ENCODE measurements at regions not wholly inside any gene's neighbourhood (a gene's known extent, or its start where the extent isn't known, plus 50 kb on each side); places are given as distances from the start of the nearest gene placed in this dataset.
A peak's percentile ranks its signal among the peaks of the same experiment; 100 is the strongest.

DNA sequence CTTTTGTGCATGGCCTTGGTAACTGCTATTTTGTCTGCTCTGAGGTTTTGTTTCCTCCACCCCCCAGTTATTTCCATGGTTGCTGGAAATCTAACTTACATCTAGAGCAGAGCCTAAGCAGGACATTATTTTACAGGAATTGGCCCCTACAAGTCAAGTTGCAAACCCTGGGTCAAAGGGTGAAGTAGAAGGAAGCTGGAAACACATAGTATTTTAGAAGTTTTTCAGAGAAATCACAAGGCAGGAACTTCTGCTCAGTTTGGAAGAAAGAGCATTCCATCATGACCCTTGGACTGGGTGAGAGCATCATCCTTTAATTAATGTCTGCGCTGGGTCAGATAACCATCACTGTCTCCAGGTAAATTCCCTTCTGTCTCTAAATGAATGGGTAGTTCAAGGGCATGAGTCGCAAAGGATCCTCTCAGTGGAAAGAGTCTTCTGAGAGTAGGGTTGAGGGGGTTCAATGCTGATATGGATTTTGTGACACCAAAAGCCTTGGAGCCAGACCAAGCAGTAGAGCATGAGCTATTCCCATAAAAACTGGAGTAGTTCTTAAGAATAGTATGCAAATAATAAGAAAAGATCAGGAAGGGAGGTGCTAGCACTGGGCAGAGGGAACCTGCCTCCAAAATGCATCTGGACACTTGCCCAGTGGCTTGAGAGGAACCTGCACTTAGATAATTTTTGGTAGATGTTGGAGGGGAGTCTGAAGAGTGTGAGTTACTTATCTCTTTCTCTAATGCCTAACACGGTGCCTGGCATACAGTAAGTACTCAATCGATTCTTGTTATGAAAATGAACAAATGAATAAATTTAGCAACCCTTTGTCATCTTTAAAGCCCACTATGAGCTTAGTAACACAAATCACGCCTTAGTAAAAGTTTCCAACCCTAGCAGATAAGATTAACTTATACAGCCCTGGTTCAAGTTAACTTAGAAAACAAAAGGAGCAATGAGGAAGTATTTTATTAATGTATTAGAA, 160.6 kb upstream of the ADO start:
- H3K4me1 Mint-ChIP-seq = peaks cover 17% of the 10 kb centered on the region
- H3K27ac Mint-ChIP-seq = no peak overlapping the region
- no peak overlapping the region for H3K4me3 Mint-ChIP-seq
- ATAC-seq (ENCODE audit: low read depth) = no peak
- H3K27me3 Mint-ChIP-seq = no peaks in the 10 kb centered on the region
- H3K36me3 Mint-ChIP-seq = no peaks in the 10 kb centered on the region
- no peak for DNase-seq (ENCODE audit: low spot score in 2 of 2)
- H3K9me3 Mint-ChIP-seq = no peaks in the 10 kb centered on the region

DNA sequence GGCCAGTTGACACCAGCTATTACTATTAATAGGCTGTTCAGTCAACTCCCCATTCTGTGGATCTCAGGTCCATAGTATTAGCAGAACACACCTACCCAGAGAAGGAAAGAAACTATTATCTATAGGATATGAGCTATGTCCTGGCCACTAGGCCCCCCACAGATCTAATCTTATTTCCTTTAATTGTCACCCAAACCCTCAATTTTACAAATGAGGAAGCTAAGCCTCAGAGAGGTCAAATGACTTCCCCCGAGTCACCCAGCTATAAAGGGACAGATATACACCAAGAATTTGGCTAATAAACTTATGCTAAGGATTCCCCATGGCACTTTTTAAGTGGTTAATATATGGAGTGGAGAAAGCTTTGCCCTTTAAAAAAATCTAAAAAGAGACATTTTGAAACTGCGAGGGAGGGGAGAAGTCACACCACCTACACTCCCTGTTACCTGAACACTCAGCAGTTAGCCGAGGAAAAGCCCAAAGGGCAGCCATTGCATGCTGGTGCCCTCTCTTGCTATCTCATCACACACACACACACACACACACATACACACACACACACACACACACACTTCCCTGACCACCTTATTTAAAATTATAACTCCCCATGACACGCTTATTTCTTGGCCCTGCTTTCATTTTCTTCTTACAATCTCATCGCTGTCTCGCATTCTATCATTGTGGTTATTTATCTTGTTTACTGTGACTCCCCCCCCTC, 157.0 kb upstream of the ADO start:
- Mint-ChIP-seq H3K36me3 (no peaks in the 10 kb centered on the region), H3K27me3 (no peaks in the 10 kb centered on the region), H3K4me3 (peak overlapping the region; percentile 27), H3K27ac (peak overlapping the region; percentile 21), H3K9me3 (peaks cover 2% of the 10 kb centered on the region), H3K4me1 (peaks cover 12% of the 10 kb centered on the region)
- DNase-seq (ENCODE audit: low spot score in 2 of 2) = no peak
- no peak for ATAC-seq (ENCODE audit: low read depth)

DNA sequence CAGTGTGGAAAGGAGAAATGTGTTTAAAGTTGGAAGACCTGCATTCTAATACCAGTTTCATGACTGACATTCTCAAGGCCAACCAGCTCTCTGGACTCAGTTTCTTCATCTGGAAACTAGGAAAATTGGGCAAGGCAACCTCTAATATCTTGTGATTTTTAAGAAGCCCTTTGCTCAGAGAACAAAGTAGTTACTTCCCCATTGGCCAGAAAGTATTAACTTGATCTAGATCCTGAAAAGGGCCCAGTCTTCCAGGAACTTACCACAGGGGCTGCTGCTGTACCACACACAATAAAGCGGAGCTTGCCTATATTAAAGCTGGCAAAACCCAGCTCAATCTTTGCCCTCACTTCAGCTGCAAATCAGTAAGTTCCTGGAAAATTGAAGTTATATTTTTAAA, 155.6 kb upstream of the ADO start:
- ATAC-seq (ENCODE audit: low read depth) (no peak), DNase-seq (ENCODE audit: low spot score in 2 of 2) (no peak)
- Mint-ChIP-seq H3K4me1 (peaks cover 17% of the 10 kb centered on the region), H3K27ac (no peak overlapping the region), H3K9me3 (peaks cover 6% of the 10 kb centered on the region), H3K4me3 (no peak overlapping the region), H3K36me3 (no peaks in the 10 kb centered on the region), H3K27me3 (no peaks in the 10 kb centered on the region)

DNA sequence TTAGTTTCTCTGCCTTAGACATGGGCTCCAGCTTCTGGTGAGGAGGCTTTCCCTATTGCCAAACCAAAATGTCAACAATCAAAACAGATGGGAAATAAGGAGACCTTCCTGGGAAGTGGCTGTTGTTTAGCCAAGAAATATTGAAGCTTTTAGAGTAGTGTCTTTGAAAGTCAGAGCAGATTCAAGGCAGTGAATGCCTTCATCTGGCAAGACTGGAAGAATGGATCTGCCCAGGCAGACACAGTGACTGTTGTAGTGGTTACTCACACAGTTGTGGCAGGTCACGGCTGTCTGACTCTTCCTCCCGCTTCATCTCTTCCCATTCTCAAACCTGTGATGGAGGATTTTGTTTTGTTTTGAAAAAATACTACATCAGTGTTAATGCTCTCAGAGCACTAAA, 154.1 kb upstream of the ADO start:
- no peak overlapping the region for H3K4me3 Mint-ChIP-seq
- H3K36me3 Mint-ChIP-seq = peaks cover 4% of the 10 kb centered on the region
- H3K27me3 Mint-ChIP-seq = no peaks in the 10 kb centered on the region
- DNase-seq (ENCODE audit: low spot score in 2 of 2) (no peak), ATAC-seq (ENCODE audit: low read depth) (no peak)
- H3K9me3 Mint-ChIP-seq = peaks cover 10% of the 10 kb centered on the region
- no peak overlapping the region for H3K27ac Mint-ChIP-seq
- H3K4me1 Mint-ChIP-seq = peaks cover 26% of the 10 kb centered on the region

DNA sequence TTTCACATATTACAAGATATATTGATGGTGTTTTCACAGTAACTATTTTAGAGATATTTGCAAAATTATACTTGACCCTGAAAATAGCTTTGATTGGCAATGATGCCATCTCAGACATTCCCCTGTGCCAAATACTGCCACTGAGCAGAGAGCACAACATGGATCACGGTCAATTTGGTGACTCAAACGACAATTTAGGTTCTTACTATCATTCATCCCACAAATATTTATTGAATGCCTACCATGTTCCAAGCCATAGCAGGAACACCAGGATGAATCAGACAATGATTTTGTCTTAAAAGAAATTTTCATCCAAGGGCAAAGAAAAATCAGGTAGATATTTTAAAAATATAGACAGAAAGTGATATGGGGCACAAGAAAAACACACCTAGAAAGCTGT, 153.2 kb upstream of the ADO start:
- peaks cover 29% of the 10 kb centered on the region for H3K4me1 Mint-ChIP-seq
- peaks cover 4% of the 10 kb centered on the region for H3K36me3 Mint-ChIP-seq
- H3K4me3 Mint-ChIP-seq = no peak overlapping the region
- ATAC-seq (ENCODE audit: low read depth) (no peak), DNase-seq (ENCODE audit: low spot score in 2 of 2) (no peak)
- no peak overlapping the region for H3K27ac Mint-ChIP-seq
- H3K9me3 Mint-ChIP-seq = peaks cover 10% of the 10 kb centered on the region
- no peaks in the 10 kb centered on the region for H3K27me3 Mint-ChIP-seq

DNA sequence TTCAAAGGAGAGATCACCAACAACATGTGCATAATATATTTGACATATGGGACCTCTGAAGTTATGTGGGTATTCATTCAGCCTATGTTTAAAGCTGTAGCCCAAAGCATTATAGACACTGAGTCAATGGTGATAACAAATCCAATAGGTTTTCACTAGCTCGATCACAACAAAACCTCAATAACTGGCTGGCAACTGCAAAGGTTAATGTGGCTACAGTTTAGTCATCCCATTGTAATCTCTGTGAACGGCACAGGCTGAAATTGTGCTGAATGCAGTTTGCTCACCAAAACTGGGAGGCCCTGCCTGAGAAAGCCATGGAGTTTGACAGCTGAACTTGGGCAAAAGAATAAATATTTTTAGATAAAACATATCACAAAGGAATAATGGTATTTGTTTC, 152.4 kb upstream of the ADO start:
- Mint-ChIP-seq H3K27ac (no peak overlapping the region), H3K36me3 (peaks cover 4% of the 10 kb centered on the region), H3K27me3 (no peaks in the 10 kb centered on the region), H3K9me3 (peaks cover 10% of the 10 kb centered on the region), H3K4me1 (peaks cover 29% of the 10 kb centered on the region), H3K4me3 (no peak overlapping the region)
- DNase-seq (ENCODE audit: low spot score in 2 of 2) (no peak), ATAC-seq (ENCODE audit: low read depth) (no peak)

DNA sequence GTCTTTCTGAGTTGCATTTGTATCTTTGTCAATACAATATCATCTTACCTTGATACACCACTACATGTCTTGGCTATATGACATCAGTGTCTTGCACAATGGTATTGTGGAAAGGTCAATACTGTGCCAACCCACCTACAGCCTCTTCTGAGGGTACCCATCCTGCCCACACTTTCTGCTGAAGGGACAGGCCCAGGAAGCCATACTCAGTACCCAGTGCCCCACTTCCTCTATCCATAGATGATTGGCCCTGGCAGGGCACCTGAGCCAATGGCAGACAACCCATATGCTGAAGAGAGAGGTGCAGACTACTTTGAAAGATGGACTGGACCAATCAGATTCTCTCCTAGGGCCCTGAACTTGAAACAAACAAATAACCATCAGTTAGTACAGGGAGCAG, 152.0 kb upstream of the ADO start:
- Mint-ChIP-seq H3K27ac (no peak overlapping the region), H3K4me1 (peaks cover 29% of the 10 kb centered on the region), H3K36me3 (peaks cover 4% of the 10 kb centered on the region), H3K27me3 (no peaks in the 10 kb centered on the region), H3K9me3 (peaks cover 10% of the 10 kb centered on the region), H3K4me3 (no peak overlapping the region)
- DNase-seq (ENCODE audit: low spot score in 2 of 2) (no peak), ATAC-seq (ENCODE audit: low read depth) (no peak)

DNA sequence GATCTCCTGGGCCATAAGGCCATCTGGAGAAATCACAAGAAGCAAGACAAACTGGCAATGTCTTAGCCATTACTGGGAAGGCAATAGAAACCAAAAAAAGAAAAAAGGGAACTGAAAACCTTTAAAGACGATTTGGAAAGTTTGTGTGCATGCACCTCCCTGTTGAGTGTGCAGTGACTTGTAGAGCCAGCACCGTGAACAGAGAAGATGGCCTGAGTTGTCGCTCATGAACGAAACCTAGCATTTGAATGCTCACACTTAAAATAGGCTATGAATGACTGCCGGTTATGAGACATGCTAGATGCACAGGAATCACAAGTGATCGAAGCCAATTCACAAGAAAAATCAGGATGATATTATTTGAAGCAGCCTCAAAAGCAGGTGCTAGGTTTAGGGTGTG, 151.3 kb upstream of the ADO start:
- peaks cover 4% of the 10 kb centered on the region for H3K36me3 Mint-ChIP-seq
- H3K4me1 Mint-ChIP-seq = peaks cover 25% of the 10 kb centered on the region
- H3K27ac Mint-ChIP-seq = peak overlapping the region; percentile 5
- no peaks in the 10 kb centered on the region for H3K27me3 Mint-ChIP-seq
- peak; percentile 90 for ATAC-seq (ENCODE audit: low read depth)
- peak; percentile 33 to 55 for DNase-seq (ENCODE audit: low spot score in 2 of 2)
- peak overlapping the region; percentile 41 for H3K4me3 Mint-ChIP-seq
- peaks cover 10% of the 10 kb centered on the region for H3K9me3 Mint-ChIP-seq

DNA sequence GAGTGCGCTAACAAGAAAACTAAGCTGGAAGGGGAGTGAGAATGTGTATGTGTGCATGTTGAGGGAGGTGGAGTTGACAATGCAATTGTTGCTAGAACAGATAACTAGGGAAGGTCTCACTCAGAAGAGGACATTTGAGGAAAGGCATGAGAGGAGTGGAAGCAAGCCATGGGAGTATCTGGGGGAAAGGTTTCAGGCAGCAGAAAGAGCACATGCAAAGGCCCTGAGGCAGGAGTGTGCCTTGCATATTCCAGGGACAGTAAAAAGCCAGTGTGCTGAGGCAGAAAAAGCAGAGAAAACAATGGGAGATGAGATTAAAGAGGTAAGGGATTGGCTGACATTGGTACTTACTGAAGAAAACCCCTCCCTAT, 149.6 kb upstream of the ADO start:
- Mint-ChIP-seq H3K4me3 (no peak overlapping the region), H3K27me3 (no peaks in the 10 kb centered on the region), H3K36me3 (peaks cover 4% of the 10 kb centered on the region), H3K27ac (no peak overlapping the region), H3K4me1 (peaks cover 20% of the 10 kb centered on the region), H3K9me3 (peaks cover 10% of the 10 kb centered on the region)
- DNase-seq (ENCODE audit: low spot score in 2 of 2) (no peak), ATAC-seq (ENCODE audit: low read depth) (no peak)

DNA sequence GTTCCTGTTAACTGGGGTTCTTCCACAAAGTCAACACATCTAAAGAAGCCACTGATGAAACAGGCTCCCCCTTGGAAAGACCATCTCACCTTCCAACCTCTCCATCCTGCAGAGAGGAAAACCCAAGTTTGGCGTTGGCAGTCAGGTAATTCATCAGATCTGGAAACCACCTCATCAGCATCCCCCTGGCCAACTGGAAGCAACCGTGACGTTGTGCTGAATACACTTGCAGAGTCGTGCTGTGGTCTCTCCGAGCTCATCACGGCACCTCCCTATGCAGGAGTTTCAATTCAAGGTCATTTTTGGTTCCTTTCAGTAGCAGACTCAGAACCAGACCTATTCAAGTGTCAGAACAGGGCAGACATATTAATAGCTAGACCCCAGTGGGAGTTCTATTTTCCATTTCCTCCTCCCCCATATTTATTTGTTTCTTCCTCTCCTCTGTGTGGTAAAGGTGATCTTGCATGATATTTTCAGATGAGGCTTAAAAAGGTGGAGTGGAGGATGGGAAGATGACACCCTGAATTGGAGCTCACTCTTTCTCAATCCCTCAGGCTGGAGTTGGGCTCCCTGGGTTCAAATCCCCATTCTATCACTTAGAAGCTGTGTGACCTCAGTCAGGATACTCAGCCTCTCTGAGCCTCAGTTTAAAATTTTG, 149.1 kb upstream of the ADO start:
- H3K27me3 Mint-ChIP-seq = no peaks in the 10 kb centered on the region
- H3K27ac Mint-ChIP-seq = no peak overlapping the region
- H3K4me3 Mint-ChIP-seq = no peak overlapping the region
- DNase-seq (ENCODE audit: low spot score in 2 of 2) = no peak
- H3K4me1 Mint-ChIP-seq = peaks cover 20% of the 10 kb centered on the region
- H3K9me3 Mint-ChIP-seq = peaks cover 10% of the 10 kb centered on the region
- ATAC-seq (ENCODE audit: low read depth) = peak; percentile 21
- peaks cover 4% of the 10 kb centered on the region for H3K36me3 Mint-ChIP-seq

DNA sequence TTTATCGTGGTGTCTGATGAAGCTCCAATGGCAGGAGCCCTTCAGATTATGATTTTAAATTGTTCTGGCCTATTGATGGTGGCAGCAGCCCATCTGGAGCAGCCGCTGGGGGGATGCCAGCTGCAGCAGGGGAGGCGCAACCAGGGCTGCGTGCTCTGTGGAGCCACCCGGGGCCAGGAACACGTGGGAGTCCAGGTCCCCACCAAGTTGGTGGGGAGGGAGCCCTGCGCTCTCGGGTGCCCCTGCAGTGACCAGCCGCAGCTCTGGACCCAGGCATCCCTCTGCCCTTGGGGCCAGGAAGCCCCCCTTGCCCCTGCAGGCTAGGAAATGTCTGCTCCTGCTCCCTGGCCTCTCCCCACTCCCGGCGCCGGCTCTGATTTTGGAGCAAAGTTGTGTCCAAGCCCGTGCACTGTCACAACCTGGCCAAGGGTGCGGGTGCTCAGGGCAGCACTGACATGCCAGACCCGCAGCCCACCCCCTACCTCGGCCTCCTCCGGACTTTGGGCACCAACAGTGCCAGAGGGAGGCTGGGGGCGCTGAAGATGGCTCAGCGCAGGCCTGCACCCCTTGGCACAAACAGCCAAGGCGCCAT, 147.2 kb upstream of the ADO start:
- peaks cover 9% of the 10 kb centered on the region for H3K9me3 Mint-ChIP-seq
- no peak for ATAC-seq (ENCODE audit: low read depth)
- DNase-seq (ENCODE audit: low spot score in 2 of 2) = no peak
- no peak overlapping the region for H3K27ac Mint-ChIP-seq
- H3K36me3 Mint-ChIP-seq = peaks cover 4% of the 10 kb centered on the region
- H3K27me3 Mint-ChIP-seq = no peaks in the 10 kb centered on the region
- peaks cover 20% of the 10 kb centered on the region for H3K4me1 Mint-ChIP-seq
- H3K4me3 Mint-ChIP-seq = no peak overlapping the region

DNA sequence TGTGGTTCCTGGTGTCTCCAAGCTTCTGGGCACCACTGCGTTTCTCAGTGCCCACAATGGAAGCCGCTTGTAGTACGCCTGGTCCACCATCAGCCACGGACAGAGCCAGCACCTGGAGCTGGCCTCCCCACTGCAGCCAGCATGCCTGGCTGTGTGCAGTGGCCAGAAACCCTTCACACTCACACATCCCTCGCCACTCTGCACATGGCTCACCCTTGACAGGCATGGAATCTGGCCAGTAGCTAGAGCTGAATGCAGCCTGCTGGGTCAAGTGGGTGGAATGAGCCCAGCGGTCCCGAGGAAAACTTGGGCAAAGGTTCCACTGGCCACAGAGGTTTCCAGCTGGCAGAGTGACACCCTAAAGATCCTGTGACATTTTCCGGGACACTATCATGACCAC, 146.0 kb upstream of the ADO start:
- ATAC-seq (ENCODE audit: low read depth) (no peak), DNase-seq (ENCODE audit: low spot score in 2 of 2) (no peak)
- Mint-ChIP-seq H3K27ac (no peak overlapping the region), H3K4me1 (peaks cover 18% of the 10 kb centered on the region), H3K9me3 (peaks cover 4% of the 10 kb centered on the region), H3K27me3 (no peaks in the 10 kb centered on the region), H3K36me3 (peaks cover 4% of the 10 kb centered on the region), H3K4me3 (no peak overlapping the region)

DNA sequence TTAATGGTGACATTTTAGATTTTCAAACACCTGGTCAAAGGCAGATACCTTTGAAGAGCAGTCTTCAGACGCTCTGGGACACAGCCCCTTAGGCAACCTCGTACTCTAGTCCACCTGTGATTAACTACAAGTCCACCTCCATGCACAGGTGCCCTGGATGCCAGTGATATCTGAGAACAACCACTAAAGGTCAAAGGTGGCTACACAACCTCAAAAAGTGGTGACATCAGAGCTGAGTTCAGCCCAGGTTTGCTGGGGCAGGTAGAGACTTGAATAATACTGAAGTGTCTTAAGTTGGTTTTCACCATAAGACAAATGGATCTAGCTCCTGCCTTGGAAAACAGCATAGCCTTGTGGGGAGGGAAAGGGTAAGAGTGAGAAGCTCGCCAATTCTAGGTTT, 143.4 kb upstream of the ADO start:
- Mint-ChIP-seq H3K9me3 (no peaks in the 10 kb centered on the region), H3K4me3 (no peak overlapping the region), H3K27me3 (no peaks in the 10 kb centered on the region), H3K4me1 (peaks cover 3% of the 10 kb centered on the region), H3K27ac (no peak overlapping the region), H3K36me3 (no peaks in the 10 kb centered on the region)
- DNase-seq (ENCODE audit: low spot score in 2 of 2) (no peak), ATAC-seq (ENCODE audit: low read depth) (no peak)

DNA sequence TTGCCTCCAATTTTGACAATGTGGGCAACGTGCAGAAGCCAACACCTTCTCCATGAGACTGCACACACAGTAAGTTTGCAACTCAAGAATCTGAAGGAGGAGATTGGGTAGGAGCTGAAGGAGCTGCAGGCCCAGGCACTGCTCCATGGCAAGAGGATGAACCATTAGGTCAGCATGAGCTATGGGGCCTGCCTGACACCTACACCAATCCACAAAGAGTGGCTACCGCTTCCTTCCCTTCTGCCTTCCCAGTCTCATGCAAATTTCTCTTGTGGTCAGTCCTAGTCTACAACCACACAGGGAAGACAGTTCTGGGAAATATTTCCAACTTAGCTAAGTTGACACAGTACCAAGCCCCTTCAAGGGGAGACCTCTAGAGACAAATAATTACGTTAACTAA, 142.0 kb upstream of the ADO start:
- ATAC-seq (ENCODE audit: low read depth) (no peak), DNase-seq (ENCODE audit: low spot score in 2 of 2) (no peak)
- H3K27ac Mint-ChIP-seq = no peak overlapping the region
- H3K4me1 Mint-ChIP-seq = peaks cover 6% of the 10 kb centered on the region
- H3K27me3 Mint-ChIP-seq = no peaks in the 10 kb centered on the region
- H3K36me3 Mint-ChIP-seq = no peaks in the 10 kb centered on the region
- no peak overlapping the region for H3K4me3 Mint-ChIP-seq
- no peaks in the 10 kb centered on the region for H3K9me3 Mint-ChIP-seq
